ENCODE measurements at regions not wholly inside any gene's neighbourhood (a gene's known extent, or its start where the extent isn't known, plus 50 kb on each side); places are given as distances from the start of the nearest gene placed in this dataset.

GRCh38 chr12:3376779-3377455, 114.1 kb upstream of the PRMT8 start:
- Histone ChIP-seq H3K79me2 (ENCODE audit: control insufficient read depth, insufficient read depth, low read length) (no peaks in the 10 kb centered on the region), H3K4me2 (ENCODE audit: extremely low read depth, insufficient read depth, low read length) (no peak overlapping the region), H3K4me3 (replicated peaks in 1 of 4; ENCODE audit: control extremely low read depth in 1 of 4, insufficient read depth in 1 of 4, low read depth in 3 of 4, low read length in 4 of 4) (no peak overlapping the region), H2AFZ (ENCODE audit: low read length) (no peak overlapping the region), H4K20me1 (ENCODE audit: control insufficient read depth, extremely low read depth, insufficient read depth, low read length) (no peaks in the 10 kb centered on the region), H3K4me1 (ENCODE audit: control insufficient read depth, extremely low read depth, insufficient read depth, low read length) (no peaks in the 10 kb centered on the region), H3K36me3 (ENCODE audit: control insufficient read depth, insufficient read depth, low read length) (no peaks in the 10 kb centered on the region), H3K9ac (ENCODE audit: insufficient read depth, low read length) (no peak overlapping the region), H3K27me3 (ENCODE audit: control insufficient read depth, insufficient read depth, low read length) (no peaks in the 10 kb centered on the region), H3K27ac (ENCODE audit: insufficient read depth, low read length) (no peak overlapping the region), H3K9me3 (ENCODE audit: control insufficient read depth, insufficient read depth, low read depth, low read length) (no peaks in the 10 kb centered on the region)
- TF ChIP-seq EZH2 (IDR thresholded peaks at IDR 0.05; ENCODE audit: low read length, missing control alignments), result no peak
- TF ChIP-seq CTCF (conservative IDR thresholded peaks at IDR 0.05 in 1 of 2, IDR thresholded peaks at IDR 0.05 in 1 of 2; ENCODE audit: low read depth in 1 of 2, low read length in 2 of 2), result no peak
- DNase-seq (ENCODE audit: low read depth in 2 of 2), result no peak

GRCh38 chr12:3378655-3379054, 112.3 kb upstream of the PRMT8 start:
- Histone ChIP-seq H2AFZ (ENCODE audit: low read length) (no peak overlapping the region), H3K4me3 (replicated peaks in 1 of 4; ENCODE audit: control extremely low read depth in 1 of 4, insufficient read depth in 1 of 4, low read depth in 3 of 4, low read length in 4 of 4) (no peak overlapping the region), H3K9ac (ENCODE audit: insufficient read depth, low read length) (no peak overlapping the region), H3K79me2 (ENCODE audit: control insufficient read depth, insufficient read depth, low read length) (no peaks in the 10 kb centered on the region), H4K20me1 (ENCODE audit: control insufficient read depth, extremely low read depth, insufficient read depth, low read length) (no peaks in the 10 kb centered on the region), H3K36me3 (ENCODE audit: control insufficient read depth, insufficient read depth, low read length) (no peaks in the 10 kb centered on the region), H3K9me3 (ENCODE audit: control insufficient read depth, insufficient read depth, low read depth, low read length) (no peaks in the 10 kb centered on the region), H3K4me1 (ENCODE audit: control insufficient read depth, extremely low read depth, insufficient read depth, low read length) (no peaks in the 10 kb centered on the region), H3K27me3 (ENCODE audit: control insufficient read depth, insufficient read depth, low read length) (no peaks in the 10 kb centered on the region), H3K27ac (ENCODE audit: insufficient read depth, low read length) (no peak overlapping the region), H3K4me2 (ENCODE audit: extremely low read depth, insufficient read depth, low read length) (no peak overlapping the region)
- no peak for DNase-seq (ENCODE audit: low read depth in 2 of 2)
- TF ChIP-seq EZH2 (IDR thresholded peaks at IDR 0.05; ENCODE audit: low read length, missing control alignments), result no peak
- TF ChIP-seq CTCF (conservative IDR thresholded peaks at IDR 0.05 in 1 of 2, IDR thresholded peaks at IDR 0.05 in 1 of 2; ENCODE audit: low read depth in 1 of 2, low read length in 2 of 2), result no peak

- TF ChIP-seq EZH2 (IDR thresholded peaks at IDR 0.05; ENCODE audit: low read length, missing control alignments), result no peak
- TF ChIP-seq CTCF (conservative IDR thresholded peaks at IDR 0.05 in 1 of 2, IDR thresholded peaks at IDR 0.05 in 1 of 2; ENCODE audit: low read depth in 1 of 2, low read length in 2 of 2), result no peak
- no peak overlapping the region for H3K4me2 ChIP-seq (ENCODE audit: extremely low read depth, insufficient read depth, low read length)
- no peak overlapping the region for H3K4me3 ChIP-seq (replicated peaks in 1 of 4; ENCODE audit: control extremely low read depth in 1 of 4, insufficient read depth in 1 of 4, low read depth in 3 of 4, low read length in 4 of 4)
- H3K9me3 ChIP-seq (ENCODE audit: control insufficient read depth, insufficient read depth, low read depth, low read length), result no peaks in the 10 kb centered on the region
- no peak overlapping the region for H3K27ac ChIP-seq (ENCODE audit: insufficient read depth, low read length)
- no peak overlapping the region for H3K9ac ChIP-seq (ENCODE audit: insufficient read depth, low read length)
- no peaks in the 10 kb centered on the region for H4K20me1 ChIP-seq (ENCODE audit: control insufficient read depth, extremely low read depth, insufficient read depth, low read length)
- DNase-seq (ENCODE audit: low read depth in 2 of 2), result no peak
- no peaks in the 10 kb centered on the region for H3K4me1 ChIP-seq (ENCODE audit: control insufficient read depth, extremely low read depth, insufficient read depth, low read length)
- no peaks in the 10 kb centered on the region for H3K79me2 ChIP-seq (ENCODE audit: control insufficient read depth, insufficient read depth, low read length)
- no peak overlapping the region for H2AFZ ChIP-seq (ENCODE audit: low read length)
- H3K36me3 ChIP-seq (ENCODE audit: control insufficient read depth, insufficient read depth, low read length), result no peaks in the 10 kb centered on the region
- H3K27me3 ChIP-seq (ENCODE audit: control insufficient read depth, insufficient read depth, low read length), result no peaks in the 10 kb centered on the region
Observed at GRCh38 chr12:3379079-3379478, 111.9 kb upstream of the PRMT8 start.

Data from fibroblast of lung (primary cell).